Skeletal muscle satellite cell (primary cell): ENCODE measurements at regions not wholly inside any gene's neighbourhood (a gene's known extent, or its start where the extent isn't known, plus 50 kb on each side); places are given as distances from the start of the nearest gene placed in this dataset.

Experiments used
- H3K27me3 ChIP-seq: 2 replicates; pipeline ENCODE4 v1.7.0; 2013; ENCODE audit warnings: low read length; ENCODE audit not compliant: control insufficient read depth, insufficient read depth
- H3K36me3 ChIP-seq: 2 replicates; pipeline ENCODE4 v1.7.0; 2013; ENCODE audit warnings: mild to moderate bottlenecking, control low read depth, low read length; ENCODE audit not compliant: insufficient read depth
- H3K4me1 ChIP-seq: 2 replicates; pipeline ENCODE4 v1.7.0; 2013; ENCODE audit warnings: low read length; ENCODE audit not compliant: control insufficient read depth, insufficient read depth
- H3K4me2 ChIP-seq: 2 replicates; pipeline ENCODE4 v1.7.0; 2013; ENCODE audit warnings: mild to moderate bottlenecking, low read length
- H3K4me3 ChIP-seq: 2 replicates; pipeline ENCODE4 v1.7.0; 2013; ENCODE audit warnings: low read length
- H3K9ac ChIP-seq: 2 replicates; pipeline ENCODE4 v1.7.0; 2013; ENCODE audit warnings: mild to moderate bottlenecking, low read depth, low read length, moderate library complexity
- H3K9me3 ChIP-seq: replicated peaks from 2 replicates; pipeline ENCODE4 v1.7.0; 2013; ENCODE audit warnings: mild to moderate bottlenecking, control low read depth, low read length

- H3K27me3 ChIP-seq = no peaks in the 10 kb centered on the region
- no peak overlapping the region for H3K4me3 ChIP-seq
- no peak overlapping the region for H3K9ac ChIP-seq
- no peaks in the 10 kb centered on the region for H3K36me3 ChIP-seq
- H3K4me2 ChIP-seq = no peak overlapping the region
- H3K4me1 ChIP-seq = no peaks in the 10 kb centered on the region
- H3K9me3 ChIP-seq = no peaks in the 10 kb centered on the region
Measured at GRCh38 chr2:349390-349789, 61.5 kb upstream of the ALKAL2 start.

- Histone ChIP-seq H3K36me3 (no peaks in the 10 kb centered on the region), H3K4me1 (no peaks in the 10 kb centered on the region), H3K9ac (no peak overlapping the region), H3K4me2 (no peak overlapping the region), H3K9me3 (no peaks in the 10 kb centered on the region), H3K27me3 (no peaks in the 10 kb centered on the region), H3K4me3 (no peak overlapping the region)
Measured at GRCh38 chr2:348361-348916, 60.5 kb upstream of the ALKAL2 start.

GRCh38 chr2:344811-345210, 56.9 kb upstream of the ALKAL2 start:
- Histone ChIP-seq H3K36me3 (no peaks in the 10 kb centered on the region), H3K4me2 (no peak overlapping the region), H3K9ac (no peak overlapping the region), H3K4me1 (no peaks in the 10 kb centered on the region), H3K9me3 (peaks cover 4% of the 10 kb centered on the region), H3K4me3 (no peak overlapping the region), H3K27me3 (no peaks in the 10 kb centered on the region)

GRCh38 chr2:343355-343754, 55.5 kb upstream of the ALKAL2 start:
- H3K4me1 ChIP-seq = no peaks in the 10 kb centered on the region
- H3K9ac ChIP-seq = no peak overlapping the region
- H3K4me2 ChIP-seq = no peak overlapping the region
- H3K9me3 ChIP-seq = peaks cover 4% of the 10 kb centered on the region
- H3K36me3 ChIP-seq = no peaks in the 10 kb centered on the region
- no peak overlapping the region for H3K4me3 ChIP-seq
- H3K27me3 ChIP-seq = no peaks in the 10 kb centered on the region

- H3K4me3 ChIP-seq = no peak overlapping the region
- H3K9me3 ChIP-seq = peaks cover 4% of the 10 kb centered on the region
- no peaks in the 10 kb centered on the region for H3K27me3 ChIP-seq
- no peaks in the 10 kb centered on the region for H3K4me1 ChIP-seq
- H3K9ac ChIP-seq = no peak overlapping the region
- no peaks in the 10 kb centered on the region for H3K36me3 ChIP-seq
- no peak overlapping the region for H3K4me2 ChIP-seq
Measured at GRCh38 chr2:341912-342311, 54.0 kb upstream of the ALKAL2 start.

- Histone ChIP-seq H3K36me3 (no peaks in the 10 kb centered on the region), H3K4me2 (no peak overlapping the region), H3K4me3 (no peak overlapping the region), H3K4me1 (no peaks in the 10 kb centered on the region), H3K9me3 (peaks cover 4% of the 10 kb centered on the region), H3K27me3 (no peaks in the 10 kb centered on the region), H3K9ac (no peak overlapping the region)
Measured at GRCh38 chr2:341017-341542, 53.2 kb upstream of the ALKAL2 start.
